ENCODE measurements at regions not wholly inside any gene's neighbourhood (a gene's known extent, or its start where the extent isn't known, plus 50 kb on each side); places are given as distances from the start of the nearest gene placed in this dataset.

GRCh38 chrX:3226087-3226486, 120.4 kb downstream of the MXRA5 start:
- no peak for ATAC-seq
- H3K9me3 ChIP-seq: no peaks in the 10 kb centered on the region
- H3K36me3 ChIP-seq: no peaks in the 10 kb centered on the region
- no peak for TF ChIP-seq CTCF (IDR thresholded peaks at IDR 0.05)
- no peaks in the 10 kb centered on the region for H3K27me3 ChIP-seq
- no peak overlapping the region for H3K4me3 ChIP-seq
- intact Hi-C loops (cut with DNase I): no loop called here
- no peak for DNase-seq
- H3K27ac ChIP-seq: no peak overlapping the region
- H3K4me1 ChIP-seq: no peaks in the 10 kb centered on the region

GRCh38 chrX:3221643-3222042, 124.8 kb downstream of the MXRA5 start:
- H3K27me3 ChIP-seq: no peaks in the 10 kb centered on the region
- no peak for TF ChIP-seq CTCF (IDR thresholded peaks at IDR 0.05)
- ATAC-seq (no peak), DNase-seq (no peak)
- H3K4me1 ChIP-seq: no peaks in the 10 kb centered on the region
- no peaks in the 10 kb centered on the region for H3K9me3 ChIP-seq
- intact Hi-C loops (cut with DNase I): no loop called here
- no peaks in the 10 kb centered on the region for H3K36me3 ChIP-seq
- H3K27ac ChIP-seq: no peak overlapping the region
- H3K4me3 ChIP-seq: no peak overlapping the region

GRCh38 chrX:3219667-3220066, 126.8 kb downstream of the MXRA5 start:
- DNase-seq (no peak), ATAC-seq (no peak)
- intact Hi-C loops (cut with DNase I): no loop called here
- H3K4me3 ChIP-seq: no peak overlapping the region
- no peaks in the 10 kb centered on the region for H3K27me3 ChIP-seq
- no peaks in the 10 kb centered on the region for H3K9me3 ChIP-seq
- TF ChIP-seq CTCF (IDR thresholded peaks at IDR 0.05): no peak
- H3K27ac ChIP-seq: no peak overlapping the region
- H3K4me1 ChIP-seq: no peaks in the 10 kb centered on the region
- no peaks in the 10 kb centered on the region for H3K36me3 ChIP-seq

- no peak for DNase-seq
- intact Hi-C loops (cut with DNase I): no loop called here
- TF ChIP-seq CTCF (IDR thresholded peaks at IDR 0.05): no peak
- Histone ChIP-seq H3K36me3 (no peaks in the 10 kb centered on the region), H3K4me3 (no peak overlapping the region), H3K4me1 (no peaks in the 10 kb centered on the region), H3K9me3 (no peaks in the 10 kb centered on the region), H3K27me3 (no peaks in the 10 kb centered on the region), H3K27ac (no peak overlapping the region)
- no peak for ATAC-seq
Measured at GRCh38 chrX:3219231-3219630, 127.2 kb downstream of the MXRA5 start.

GRCh38 chrX:3218442-3218841, 128.0 kb downstream of the MXRA5 start:
- Histone ChIP-seq H3K27me3 (no peaks in the 10 kb centered on the region), H3K4me1 (no peaks in the 10 kb centered on the region), H3K36me3 (no peaks in the 10 kb centered on the region), H3K9me3 (no peaks in the 10 kb centered on the region), H3K4me3 (no peak overlapping the region), H3K27ac (no peak overlapping the region)
- TF ChIP-seq CTCF (IDR thresholded peaks at IDR 0.05): no peak
- intact Hi-C loops (cut with DNase I): no loop called here
- ATAC-seq (no peak), DNase-seq (no peak)

Measured in left lung (tissue), 4 donors.